GM21825 (cell line): ENCODE measurements at regions not wholly inside any gene's neighbourhood (a gene's known extent, or its start where the extent isn't known, plus 50 kb on each side); places are given as distances from the start of the nearest gene placed in this dataset.

Source experiments
- ATAC-seq: cut with Tn5 transposase; IDR thresholded peaks from one replicate; pipeline ENCODE4 v1.9.1; 2021; ENCODE audit warnings: mild to moderate bottlenecking, moderate library complexity; ENCODE audit not compliant: unreplicated experiment

DNA sequence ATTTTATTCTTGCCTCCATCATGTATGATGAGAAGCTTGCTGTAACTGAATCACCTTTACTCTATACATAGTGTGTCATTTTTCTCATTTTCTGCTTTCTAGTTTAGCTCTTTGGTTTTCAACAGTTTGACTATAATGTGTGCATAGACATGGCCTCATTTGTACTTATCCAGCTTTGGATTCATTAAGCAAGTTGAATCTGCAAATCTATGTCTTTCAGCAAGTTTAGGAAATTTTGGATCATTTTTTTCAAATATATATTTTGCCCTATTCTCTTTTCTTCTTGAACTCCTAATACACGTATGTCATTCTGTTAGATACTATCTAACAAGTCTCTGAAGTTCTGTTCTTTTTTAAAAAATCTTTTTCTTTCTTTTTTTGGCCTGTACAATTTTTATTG lies 57.8 kb downstream of the PRLHR start:
- ATAC-seq: no peak

DNA sequence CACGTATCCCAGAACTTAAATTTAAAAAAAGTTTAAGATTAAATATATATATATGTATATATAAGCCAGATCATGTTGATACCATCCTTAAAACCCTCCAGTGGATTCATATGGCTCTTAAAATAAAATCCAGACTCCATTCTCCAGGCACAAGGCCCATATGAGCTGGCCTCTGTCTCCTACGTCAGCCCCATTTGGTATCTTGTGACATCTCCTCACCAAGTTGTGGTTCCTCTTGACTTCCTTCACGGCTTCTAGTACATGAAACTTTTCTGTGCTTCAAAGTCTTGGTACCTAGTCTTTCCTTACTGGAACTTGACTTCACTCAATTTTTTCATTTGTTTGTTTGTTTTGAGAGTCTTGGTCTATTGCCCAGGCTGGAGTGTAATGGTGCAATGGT lies 61.3 kb downstream of the PRLHR start:
- ATAC-seq: no peak

DNA sequence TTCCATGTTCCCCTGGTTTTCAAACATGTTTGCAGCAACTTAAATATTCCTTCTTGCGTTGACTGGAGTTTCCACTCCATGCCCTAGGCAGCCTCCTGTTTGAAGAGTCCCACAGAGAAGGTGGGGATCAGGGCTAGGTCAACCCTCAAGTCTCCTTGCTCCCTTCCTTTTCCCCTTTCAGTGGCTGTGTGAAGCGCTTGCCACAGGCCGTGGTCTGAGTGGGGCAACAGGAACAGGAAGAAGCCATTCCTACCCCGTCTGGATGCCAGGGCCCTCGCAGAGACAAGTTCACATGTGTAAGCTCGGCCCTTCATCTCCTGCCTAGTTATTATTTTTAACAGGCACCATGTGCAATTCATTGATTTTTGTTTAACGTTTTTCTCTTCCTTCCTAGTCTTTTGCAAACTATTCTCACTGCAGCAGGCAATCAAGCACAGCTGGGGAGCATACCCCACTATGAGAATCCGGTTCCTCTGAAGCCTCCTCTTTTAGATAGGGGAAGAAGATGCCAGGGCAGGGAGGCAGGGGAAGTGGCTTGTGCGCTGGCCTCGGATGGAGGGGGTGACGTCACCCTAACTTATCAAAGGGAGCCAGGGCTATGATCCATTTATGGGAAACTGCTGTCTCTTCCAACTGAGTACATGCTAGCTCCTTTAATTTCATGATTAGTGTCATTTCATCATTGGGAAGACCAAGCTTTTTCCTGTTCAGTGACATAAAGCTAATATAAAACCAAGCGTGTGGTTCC lies 64.2 kb downstream of the PRLHR start:
- no peak for ATAC-seq

DNA sequence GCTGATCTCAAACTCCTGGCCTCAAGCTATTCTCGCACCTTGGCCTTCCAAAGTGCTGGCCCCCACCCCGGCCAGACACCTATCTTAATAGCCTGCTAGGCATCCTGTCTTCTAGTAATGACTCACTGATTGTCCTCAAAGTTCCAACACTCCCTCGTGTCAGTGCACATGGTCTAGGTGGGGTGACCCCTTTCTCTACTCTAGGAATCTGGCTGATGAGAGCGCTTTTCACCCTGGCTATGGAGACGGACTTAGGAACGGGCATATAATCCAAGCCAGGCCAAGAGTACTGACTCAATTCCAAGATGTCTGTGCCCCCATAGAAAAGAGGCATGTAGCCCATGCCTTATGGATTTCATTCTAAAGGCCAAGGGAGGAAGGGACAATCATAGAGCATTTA lies 67.0 kb downstream of the PRLHR start:
- ATAC-seq: no peak

DNA sequence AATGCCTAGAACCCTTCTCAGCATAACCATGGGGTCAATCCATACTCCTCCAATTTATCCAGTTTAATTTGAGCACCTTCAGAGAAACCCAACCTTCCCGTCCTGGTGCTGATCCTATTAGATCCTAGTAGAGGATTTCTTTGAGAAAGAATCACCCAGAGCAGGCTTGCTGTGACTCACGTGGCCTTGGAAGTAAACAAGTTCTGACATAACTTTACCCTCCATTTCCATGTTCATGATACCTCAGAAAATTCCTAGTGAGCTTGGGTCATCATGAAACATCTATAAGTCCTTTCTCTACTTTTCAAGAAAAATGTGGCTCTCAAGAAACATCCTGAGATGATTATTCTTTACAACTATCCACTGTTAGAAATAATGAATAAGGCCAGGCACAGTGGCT lies 71.7 kb downstream of the PRLHR start:
- ATAC-seq: no peak

DNA sequence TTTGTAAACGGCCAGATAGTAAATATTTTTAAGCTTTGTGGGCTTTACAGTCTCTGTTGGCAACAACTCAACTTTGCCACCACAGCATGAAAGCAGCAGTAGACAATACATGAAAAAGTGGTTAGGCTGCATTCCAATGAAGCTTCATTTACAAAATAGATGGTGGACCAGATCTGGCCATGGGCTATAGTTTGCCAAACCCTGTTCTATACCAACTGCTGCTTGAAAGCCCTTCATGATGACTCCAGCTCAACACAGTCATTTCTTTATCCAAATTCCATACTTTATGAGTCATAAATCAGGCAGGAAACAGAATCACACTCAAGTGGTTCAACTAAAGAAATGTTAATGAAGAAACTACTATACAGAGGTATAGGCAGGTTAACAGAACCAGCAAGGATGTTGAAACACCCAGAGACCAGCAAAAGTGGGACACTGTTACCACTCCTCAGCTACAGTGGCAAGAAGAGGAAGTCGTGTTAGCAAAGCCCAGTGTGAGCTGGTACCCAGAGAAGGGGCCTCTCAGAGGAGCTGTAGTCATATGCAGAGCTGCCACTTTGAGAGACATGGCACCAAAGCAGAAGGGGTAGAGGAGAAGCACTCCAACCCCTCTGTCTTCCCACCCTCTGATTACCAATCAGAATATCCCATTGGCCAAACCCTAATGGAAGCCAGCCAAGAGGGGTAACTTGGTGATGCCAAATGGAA lies 72.5 kb downstream of the PRLHR start:
- ATAC-seq: no peak

DNA sequence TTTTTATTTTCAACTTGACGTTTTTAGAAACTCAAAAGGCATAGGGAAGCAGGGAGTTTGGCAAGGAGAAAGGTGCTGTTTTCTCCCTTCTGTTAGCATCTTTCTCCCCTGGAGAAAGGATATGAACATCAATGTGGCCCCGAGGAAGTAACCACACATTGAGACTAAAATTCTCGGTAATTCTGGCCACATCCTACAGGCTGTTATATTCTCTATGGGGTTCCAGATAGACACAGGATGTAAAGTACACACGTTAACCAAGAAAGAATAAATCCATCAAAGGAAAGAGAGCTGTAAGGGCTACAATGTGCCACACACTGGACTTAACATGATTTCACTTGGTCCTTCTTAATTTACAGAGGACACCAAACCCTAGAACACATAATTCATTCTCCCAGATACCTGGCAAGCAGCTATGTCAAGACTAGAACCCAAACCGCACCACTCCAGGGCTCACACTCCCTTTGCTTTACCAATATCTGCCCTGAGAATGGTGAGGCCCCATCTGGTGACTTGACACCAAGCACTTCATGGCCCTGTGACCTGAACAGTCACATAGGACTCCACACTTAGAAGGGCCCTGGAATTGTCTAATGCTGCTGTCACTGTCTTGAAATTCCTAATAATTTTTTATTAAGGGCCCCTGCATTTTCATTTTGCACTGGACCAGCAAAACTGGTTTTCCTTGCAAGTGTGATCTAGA lies 73.9 kb downstream of the PRLHR start:
- ATAC-seq: no peak

DNA sequence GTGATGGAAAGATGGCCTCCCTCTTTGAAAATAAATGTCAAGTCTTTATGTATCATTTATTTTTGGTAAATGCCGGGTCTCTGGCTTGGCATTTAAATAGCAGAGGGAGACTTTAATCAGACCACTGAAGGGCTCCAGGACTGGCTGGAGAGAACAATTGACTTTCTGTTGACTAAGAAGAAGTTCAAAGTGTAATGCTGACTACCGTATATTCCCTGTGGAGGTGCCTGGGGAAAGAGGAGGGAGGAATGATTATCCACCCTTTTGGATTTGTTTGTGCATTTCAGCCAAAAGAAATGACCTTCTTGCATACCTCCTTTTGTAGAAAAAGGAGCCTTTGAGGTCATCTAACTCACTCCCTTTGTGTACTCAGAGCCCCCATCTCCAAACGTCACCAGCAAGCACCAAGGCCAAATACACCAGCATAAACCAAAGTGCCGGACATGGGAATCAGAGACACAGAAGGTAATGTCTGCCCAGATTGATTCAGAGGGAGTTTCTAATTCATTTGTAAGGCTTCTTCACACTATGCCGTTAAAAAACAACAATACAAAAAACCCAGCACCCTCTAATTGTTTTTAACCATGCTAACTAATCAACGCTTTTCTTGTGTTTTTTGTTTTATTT lies 75.2 kb downstream of the PRLHR start:
- no peak for ATAC-seq

DNA sequence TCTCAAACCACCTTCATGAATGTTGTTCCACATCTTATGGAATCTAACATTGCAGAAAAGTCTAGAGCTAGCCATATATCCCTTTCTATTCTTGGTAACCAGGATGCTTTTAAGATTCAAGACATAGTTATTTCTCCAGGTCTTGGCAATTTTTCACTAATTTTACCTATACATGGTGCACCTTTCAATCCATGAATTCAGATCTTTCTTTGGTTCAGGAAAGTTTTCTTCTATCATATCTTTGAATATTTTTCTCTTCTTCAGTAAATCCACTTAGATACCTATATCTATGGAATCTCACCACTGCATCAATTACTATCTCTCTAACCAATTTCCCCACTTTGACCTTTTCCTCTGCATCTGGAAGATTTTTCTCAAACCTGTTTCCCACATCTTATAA lies 77.4 kb downstream of the PRLHR start:
- ATAC-seq: no peak

DNA sequence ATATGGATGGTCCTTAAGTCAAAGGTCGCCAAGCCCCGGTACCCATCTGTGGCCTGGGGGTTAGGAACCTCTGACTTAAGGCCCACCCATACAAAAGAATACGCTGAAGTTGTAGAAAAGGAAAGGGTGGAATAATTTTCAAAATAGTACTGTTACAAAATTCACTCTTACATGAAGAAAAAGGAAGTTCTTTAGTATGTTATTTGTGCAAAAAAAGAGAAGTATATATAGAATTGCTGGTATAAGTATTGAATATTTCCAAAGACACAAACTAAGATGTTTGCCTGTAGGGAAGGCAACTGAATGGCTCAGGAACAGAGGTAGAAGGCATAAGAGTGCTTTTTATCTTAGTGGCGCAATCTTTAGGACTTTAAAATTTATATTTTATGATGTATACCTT lies 78.7 kb downstream of the PRLHR start:
- ATAC-seq: no peak

DNA sequence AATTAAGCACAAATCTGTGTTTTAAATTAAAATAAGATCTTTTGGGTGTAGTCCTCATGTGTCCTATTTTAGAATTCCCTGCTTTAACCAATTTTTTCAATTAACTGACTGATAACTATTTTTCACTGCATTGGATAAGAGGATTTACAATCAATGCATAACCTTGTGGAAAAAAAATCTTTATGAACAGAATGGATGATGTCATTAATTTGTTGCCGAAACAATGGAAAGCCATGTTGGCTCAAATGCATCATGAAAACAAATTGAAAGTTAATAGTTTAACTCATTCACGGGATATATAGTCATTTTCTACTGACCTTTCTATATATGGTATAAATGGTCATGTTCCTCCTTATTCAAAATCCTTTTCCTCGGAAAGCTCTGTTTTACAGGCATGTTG lies 82.3 kb downstream of the PRLHR start:
- no peak for ATAC-seq

DNA sequence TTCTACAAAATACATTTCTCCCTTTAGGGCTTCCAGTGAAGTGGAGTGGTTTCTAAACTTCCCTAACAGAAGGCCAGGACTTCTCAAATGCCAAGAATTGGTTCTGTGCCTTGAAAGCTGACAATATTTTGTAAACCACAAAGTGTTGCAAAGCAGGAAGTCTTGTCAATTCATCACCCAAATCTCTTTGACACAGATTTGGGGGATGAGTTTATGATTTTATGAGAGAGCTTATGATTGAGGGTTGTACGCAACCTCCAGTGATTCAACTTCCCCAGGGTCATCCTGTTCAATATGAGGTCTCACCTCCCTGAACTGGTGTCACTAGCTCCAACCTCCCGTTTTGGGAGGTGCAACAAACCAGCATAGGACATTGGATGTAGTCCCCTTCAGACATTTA lies 83.7 kb downstream of the PRLHR start:
- ATAC-seq: no peak

DNA sequence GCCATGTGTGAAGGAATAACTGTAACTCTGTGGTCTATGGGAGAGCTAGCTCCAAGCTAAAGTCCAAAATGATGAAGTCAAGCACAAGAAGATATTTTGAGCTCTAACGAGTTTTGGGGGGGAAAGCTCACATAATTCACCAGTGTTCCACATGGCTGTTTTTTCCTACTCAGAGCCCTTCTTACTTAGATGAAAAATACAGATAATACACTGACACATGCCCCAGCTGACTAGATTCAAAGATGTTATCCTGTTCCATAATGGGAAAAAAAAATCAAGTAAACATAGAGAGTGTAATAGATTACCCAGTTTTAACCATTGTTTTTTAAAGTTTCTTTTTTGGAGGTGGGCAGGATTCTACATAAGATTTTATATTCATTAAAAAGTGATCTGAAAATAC lies 86.6 kb downstream of the PRLHR start:
- no peak for ATAC-seq

DNA sequence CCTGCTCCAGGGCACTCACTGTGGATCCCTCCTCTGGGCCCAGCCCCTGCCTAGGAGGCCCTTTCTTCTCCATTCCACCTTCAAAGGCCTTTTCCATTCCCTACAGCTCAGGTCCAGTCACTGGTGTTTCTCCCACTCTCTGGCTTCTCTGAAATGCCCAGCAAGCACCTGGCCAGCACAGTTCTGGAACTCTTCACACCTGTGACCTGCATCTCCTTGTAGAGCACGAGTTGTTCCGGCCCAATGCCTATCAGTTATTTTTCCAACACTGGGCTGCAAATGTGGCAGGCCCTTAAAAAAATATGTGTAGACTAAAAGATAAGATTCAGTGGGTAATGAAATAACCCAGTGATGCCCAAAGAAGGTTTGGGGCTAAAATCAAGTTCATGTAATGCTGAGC lies 87.1 kb downstream of the PRLHR start:
- ATAC-seq: no peak

DNA sequence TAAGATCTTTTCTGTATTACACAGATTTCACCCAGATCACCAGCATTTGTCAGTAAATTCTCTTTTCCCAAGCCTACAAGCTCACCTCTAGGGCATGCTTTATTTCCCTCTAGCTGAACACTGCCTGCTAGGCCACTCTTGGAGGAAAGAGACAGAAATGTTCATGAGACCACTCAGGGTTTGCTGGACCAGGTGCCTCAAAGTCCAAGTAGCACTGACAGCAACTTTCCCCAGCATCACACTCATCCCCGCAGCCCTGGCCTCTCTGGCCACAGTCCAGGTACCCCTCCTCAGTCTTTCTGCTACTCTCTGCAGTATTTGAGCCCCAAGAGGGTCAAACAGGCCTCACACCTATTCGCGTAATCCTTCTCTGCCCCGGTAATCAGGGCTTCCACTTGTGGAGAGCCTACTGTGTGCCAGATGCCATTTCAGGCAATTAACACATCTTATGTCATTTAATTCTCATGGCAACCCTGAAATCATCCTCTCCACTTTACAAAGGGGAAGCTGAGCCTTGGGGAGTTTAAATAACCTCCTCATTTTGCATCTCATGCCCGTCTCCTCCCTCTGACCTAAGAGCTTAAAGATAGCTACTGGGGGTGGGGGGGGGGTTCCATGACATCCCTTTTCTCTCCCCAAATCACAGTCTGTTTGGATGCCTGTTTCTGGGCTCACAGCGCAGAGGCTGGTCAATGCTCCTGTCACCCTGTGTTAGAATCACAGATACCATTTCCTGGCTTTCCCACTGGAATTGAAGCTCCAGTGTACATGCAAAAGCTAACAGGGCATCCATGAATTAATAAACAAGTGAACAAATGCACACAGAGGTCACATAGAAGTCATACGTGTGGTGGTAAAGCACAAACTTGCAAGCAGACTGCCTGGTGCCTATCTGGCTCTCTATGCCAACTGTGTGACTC lies 88.5 kb downstream of the PRLHR start:
- ATAC-seq: no peak

DNA sequence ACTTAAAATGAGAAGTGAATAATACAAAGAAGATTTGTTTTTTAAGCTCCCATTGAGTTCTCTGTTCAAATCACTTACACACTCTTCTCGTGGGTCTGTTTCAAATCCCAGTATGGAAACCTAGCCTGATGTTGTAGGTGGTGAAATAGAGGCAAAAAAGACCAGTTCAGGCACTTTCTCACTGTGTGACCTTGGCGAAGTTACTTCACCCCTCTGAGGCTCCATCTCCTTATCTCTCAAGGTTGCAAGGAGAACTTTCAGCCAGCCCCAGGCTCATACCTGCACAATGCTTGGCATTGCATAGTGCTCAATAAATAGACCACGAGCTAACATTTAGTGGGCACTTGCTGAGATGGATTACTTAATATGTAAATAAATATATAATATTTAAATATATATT lies 90.1 kb downstream of the PRLHR start:
- ATAC-seq: no peak

DNA sequence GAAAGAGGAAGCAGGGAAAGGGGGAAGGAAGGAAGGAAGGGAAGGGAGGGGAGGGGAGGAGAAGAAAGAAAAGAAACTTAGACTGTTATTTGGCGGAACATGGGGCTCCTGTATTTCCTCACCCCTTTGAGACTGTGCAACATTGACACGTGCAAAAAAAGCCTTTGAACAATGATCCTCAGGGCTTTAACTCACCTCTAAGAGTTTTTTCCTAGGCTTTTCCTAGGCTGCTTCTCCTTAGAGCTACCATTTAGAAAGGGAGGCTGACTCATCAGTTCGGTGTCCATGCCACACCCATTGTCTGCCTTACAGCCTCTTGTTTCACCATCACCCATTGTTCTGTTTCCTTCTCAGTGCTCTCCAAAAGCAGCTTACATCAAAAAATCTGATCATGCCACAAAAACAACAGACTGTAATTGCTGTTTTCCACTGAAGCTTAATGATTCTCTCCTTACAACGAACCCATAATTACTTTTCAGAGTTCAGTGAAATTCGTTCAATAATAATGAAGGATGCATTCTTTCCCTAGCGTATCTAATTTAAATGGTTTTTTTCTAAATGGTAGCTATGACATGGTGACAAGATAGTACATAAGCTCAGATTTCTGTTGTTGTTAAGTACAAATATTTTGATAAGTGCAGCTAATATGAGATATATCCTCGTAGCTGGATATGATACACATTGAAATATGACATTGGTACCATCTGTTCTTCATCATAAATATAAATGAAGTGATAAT lies 90.8 kb downstream of the PRLHR start:
- no peak for ATAC-seq

DNA sequence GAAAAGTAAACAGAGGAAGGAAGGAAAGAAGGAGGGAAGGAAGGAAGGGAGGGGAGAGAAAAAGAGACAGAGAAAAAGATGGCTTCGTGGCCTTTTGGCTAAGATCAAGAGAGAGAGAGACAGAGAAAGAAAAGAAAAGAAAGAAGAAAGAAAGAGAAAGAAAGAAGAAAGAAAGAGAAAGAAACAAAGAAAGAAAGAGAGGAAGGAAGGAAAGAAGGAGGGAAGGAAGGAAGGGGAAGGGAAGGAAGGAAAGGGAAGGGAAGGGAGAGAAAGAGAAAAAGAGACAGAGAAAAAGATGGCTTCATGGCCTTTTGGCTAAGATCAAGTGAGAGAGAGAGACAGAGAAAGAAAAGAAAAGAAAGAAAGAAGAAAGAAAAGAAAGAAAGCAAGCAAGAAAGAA lies 91.4 kb downstream of the PRLHR start:
- no peak for ATAC-seq

DNA sequence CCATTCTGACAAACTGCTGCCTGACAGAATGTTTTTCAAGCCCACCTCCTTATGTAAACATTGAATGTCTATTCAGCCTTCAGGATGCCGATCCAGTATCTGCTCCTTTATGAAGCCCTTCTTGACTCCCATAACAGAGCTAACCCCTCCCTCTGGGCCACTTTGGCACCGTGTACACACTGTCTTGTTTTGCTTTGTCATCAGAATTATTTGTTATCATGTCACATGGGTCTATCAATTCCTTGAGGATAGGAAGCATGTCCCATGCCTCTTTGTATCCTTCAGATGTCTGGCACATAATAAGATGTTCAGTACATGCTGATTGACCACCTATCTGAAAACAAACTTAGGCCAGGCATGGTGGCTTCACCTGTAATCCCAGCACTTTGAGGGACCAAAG lies 92.3 kb downstream of the PRLHR start:
- ATAC-seq: no peak
